Endothelial cell of umbilical vein (primary cell): ENCODE measurements at regions not wholly inside any gene's neighbourhood (a gene's known extent, or its start where the extent isn't known, plus 50 kb on each side); places are given as distances from the start of the nearest gene placed in this dataset.

ENCODE experiments used
- BruUV-seq: library from RNA; stranded (reverse); fragments of 400-500 nt; replicated peaks from 2 replicates; lab custom pipeline; 2021; lab: Mats Ljungman, UMichigan
- CTCF ChIA-PET: fragments of 300-600, 350-600 bp; sonication (Branson Sonifier 250); formaldehyde crosslinking; loops from one replicate; lab custom pipeline; 2021; ENCODE audit warnings: antibody characterized with exemption, inconsistent platforms; lab: Charles Lee
- POLR2A ChIA-PET: fragments of 300-600, 350-600 bp; sonication (Branson Sonifier 250); formaldehyde crosslinking; loops from one replicate; lab custom pipeline; 2021; ENCODE audit warnings: antibody characterized with exemption, inconsistent platforms; lab: Charles Lee
- DNase-seq: peaks from one replicate; pipeline ENCODE4 v3.0.0-alpha.2; 2011; ENCODE audit warnings: low read depth, low spot score
- FAIRE-seq: peaks from 2 replicates; lab custom pipeline; 2011; peaks lifted over from hg19 to GRCh38; lab: Jason Lieb, UNC
- H2AFZ ChIP-seq: 2 replicates; pipeline ENCODE4 v1.6.0; 2012; ENCODE audit warnings: low read depth, low read length, control low read depth, inconsistent platforms
- H3K27ac ChIP-seq: 2 replicates; pipeline ENCODE4 v1.5.1; 2011; ENCODE audit warnings: low read depth, mild to moderate bottlenecking, control low read depth, low read length, moderate library complexity; ENCODE audit not compliant: insufficient read depth
- H3K27me3 ChIP-seq, 2 experiments: 2 replicates each; pipeline versions ENCODE4 v1.6.0 to v1.6.1; 2011; ENCODE audit warnings: low read length in 2 of 2, mixed read lengths in 1 of 2; ENCODE audit not compliant: control insufficient read depth in 2 of 2, insufficient read depth in 2 of 2
- H3K36me3 ChIP-seq, 2 experiments: 2 replicates in 1 of 2; 3 replicates in 1 of 2; pipeline ENCODE4 v1.5.1; 2011; ENCODE audit warnings: low read length in 2 of 2, mild to moderate bottlenecking in 1 of 2, moderate library complexity in 1 of 2; ENCODE audit not compliant: control insufficient read depth in 2 of 2, insufficient read depth in 2 of 2; ENCODE audit errors: extremely low read depth in 1 of 2
- H3K4me1 ChIP-seq: 3 replicates; pipeline ENCODE4 v1.5.1; 2011; ENCODE audit warnings: mild to moderate bottlenecking, low read length; ENCODE audit not compliant: control insufficient read depth, insufficient read depth; ENCODE audit errors: extremely low read depth
- H3K4me2 ChIP-seq: 2 replicates; pipeline ENCODE4 v1.6.1; 2011; ENCODE audit warnings: low read length, control low read depth, mixed read lengths; ENCODE audit not compliant: insufficient read depth
- H3K4me3 ChIP-seq, 3 experiments: fragments of 200-600 bp in 1 of 3; sonication (generic), shearing (Covaris generic) in 1 of 3; replicated peaks in 1 of 3; 2 replicates each; pipeline ENCODE4 v1.5.1; 2011 to 2016; ENCODE audit warnings: control low read depth in 3 of 3, low read length in 3 of 3, mild to moderate bottlenecking in 2 of 3, inconsistent platforms in 1 of 3, low read depth in 1 of 3, moderate library complexity in 1 of 3; ENCODE audit not compliant: insufficient read depth in 1 of 3
- H3K79me2 ChIP-seq: 2 replicates; pipeline ENCODE4 v1.6.0; 2012; ENCODE audit warnings: low read length, inconsistent platforms; ENCODE audit not compliant: control insufficient read depth, insufficient read depth
- H3K9ac ChIP-seq: replicated peaks from 2 replicates; pipeline ENCODE3; 2011; ENCODE audit warnings: low read length, control low read depth; ENCODE audit not compliant: insufficient read depth; ENCODE audit errors: extremely low read depth
- H3K9me1 ChIP-seq: replicated peaks from 3 replicates; pipeline ENCODE4 v1.6.0; 2011; ENCODE audit warnings: mild to moderate bottlenecking, low read length; ENCODE audit not compliant: control insufficient read depth, insufficient read depth; ENCODE audit errors: extremely low read depth
- H3K9me3 ChIP-seq: replicated peaks from 2 replicates; pipeline ENCODE4 v1.5.1; 2012; ENCODE audit warnings: low read length, inconsistent platforms; ENCODE audit not compliant: control insufficient read depth, insufficient read depth
- H4K20me1 ChIP-seq: replicated peaks from 2 replicates; pipeline ENCODE3; 2011; ENCODE audit warnings: mild to moderate bottlenecking, low read length; ENCODE audit not compliant: control insufficient read depth, insufficient read depth; ENCODE audit errors: extremely low read depth
- EZH2 ChIP-seq: IDR thresholded peaks from 2 replicates; pipeline ENCODE4 v1.6.1; 2012; ENCODE audit warnings: borderline replicate concordance, low read depth, mild to moderate bottlenecking, moderate library complexity, low read length, inconsistent platforms; ENCODE audit not compliant: severe bottlenecking
- FOS ChIP-seq: IDR thresholded peaks from 2 replicates; pipeline ENCODE4 v1.6.1; 2011; ENCODE audit warnings: mild to moderate bottlenecking, low read length, moderate library complexity, borderline replicate concordance; ENCODE audit not compliant: insufficient read depth
- GATA2 ChIP-seq: IDR thresholded peaks from 2 replicates; pipeline ENCODE4 v1.7.0; 2011; ENCODE audit warnings: low read depth, mild to moderate bottlenecking, moderate library complexity, mixed read lengths, low read length; ENCODE audit not compliant: insufficient read length, insufficient read depth
- JUN ChIP-seq: IDR thresholded peaks from 2 replicates; pipeline ENCODE4 v1.6.1; 2011; ENCODE audit warnings: borderline replicate concordance, low read depth; ENCODE audit not compliant: insufficient read length, insufficient read depth
- MYC ChIP-seq: IDR thresholded peaks from one replicate; pipeline ENCODE4 v1.6.1; 2011; ENCODE audit warnings: mild to moderate bottlenecking, low read depth, low read length
- POLR2A ChIP-seq: IDR thresholded peaks from 2 replicates; pipeline ENCODE4 v1.6.1; 2012; ENCODE audit warnings: low read depth, mild to moderate bottlenecking, control low read depth, low read length
- POLR2AphosphoS5 ChIP-seq: IDR thresholded peaks from 2 replicates; pipeline ENCODE4 v1.6.1; 2012; ENCODE audit warnings: low read depth, mild to moderate bottlenecking, control low read depth, low read length, moderate library complexity; ENCODE audit not compliant: insufficient read depth
- dilution Hi-C: fragments of 300-500 bp; cut with MboI; formaldehyde crosslinking; loops from one replicate; pipeline ENCODE4 v1.15.0; 2019; ENCODE audit warnings: low sequenced_read_pairs; ENCODE audit not compliant: extremely low pct_ligation_motif_present
- intact Hi-C: fragments of 100-400 bp; cut with micrococcal nuclease; formaldehyde crosslinking; loops from one replicate; pipeline ENCODE4 v1.10.0; 2022
- TF ChIP-seq, protein P1 (sequence below), 2 donors: IDR thresholded peaks; 1 replicate in 1 of 2; 2 replicates in 1 of 2; pipeline ENCODE4 v1.5.1; 2011; ENCODE audit warnings: low read length in 2 of 2, mild to moderate bottlenecking in 2 of 2, moderate library complexity in 2 of 2, control low read depth in 1 of 2, inconsistent platforms in 1 of 2, low read depth in 1 of 2; ENCODE audit not compliant: insufficient read depth in 1 of 2; ENCODE audit errors: extremely low read depth in 1 of 2
- TF ChIP-seq, protein P2 (sequence below): IDR thresholded peaks from 2 replicates; pipeline ENCODE4 v1.6.1; 2011; ENCODE audit not compliant: insufficient read depth, insufficient read length

GRCh38 chr19:30266687-30267086, 105.5 kb upstream of the ZNF536 start:
- no peak for FAIRE-seq
- dilution Hi-C loops = no loop called here
- Histone ChIP-seq H3K4me3 (no peak overlapping the region), H3K4me2 (no peak overlapping the region), H4K20me1 (no peaks in the 10 kb centered on the region), H3K27ac (no peak overlapping the region), H3K9me3 (no peaks in the 10 kb centered on the region), H3K36me3 (no peaks in the 10 kb centered on the region), H3K27me3 (no peaks in the 10 kb centered on the region), H3K4me1 (no peaks in the 10 kb centered on the region), H3K79me2 (no peaks in the 10 kb centered on the region), H3K9ac (no peak overlapping the region), H3K9me1 (no peaks in the 10 kb centered on the region), H2AFZ (no peak overlapping the region)
- TF ChIP-seq, protein P1, sequence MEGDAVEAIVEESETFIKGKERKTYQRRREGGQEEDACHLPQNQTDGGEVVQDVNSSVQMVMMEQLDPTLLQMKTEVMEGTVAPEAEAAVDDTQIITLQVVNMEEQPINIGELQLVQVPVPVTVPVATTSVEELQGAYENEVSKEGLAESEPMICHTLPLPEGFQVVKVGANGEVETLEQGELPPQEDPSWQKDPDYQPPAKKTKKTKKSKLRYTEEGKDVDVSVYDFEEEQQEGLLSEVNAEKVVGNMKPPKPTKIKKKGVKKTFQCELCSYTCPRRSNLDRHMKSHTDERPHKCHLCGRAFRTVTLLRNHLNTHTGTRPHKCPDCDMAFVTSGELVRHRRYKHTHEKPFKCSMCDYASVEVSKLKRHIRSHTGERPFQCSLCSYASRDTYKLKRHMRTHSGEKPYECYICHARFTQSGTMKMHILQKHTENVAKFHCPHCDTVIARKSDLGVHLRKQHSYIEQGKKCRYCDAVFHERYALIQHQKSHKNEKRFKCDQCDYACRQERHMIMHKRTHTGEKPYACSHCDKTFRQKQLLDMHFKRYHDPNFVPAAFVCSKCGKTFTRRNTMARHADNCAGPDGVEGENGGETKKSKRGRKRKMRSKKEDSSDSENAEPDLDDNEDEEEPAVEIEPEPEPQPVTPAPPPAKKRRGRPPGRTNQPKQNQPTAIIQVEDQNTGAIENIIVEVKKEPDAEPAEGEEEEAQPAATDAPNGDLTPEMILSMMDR (IDR thresholded peaks at IDR 0.05; ENCODE audit: extremely low read depth in 1 of 2, insufficient read depth in 1 of 2, low read depth in 1 of 2, low read length in 2 of 2) = no peak
- TF ChIP-seq JUN (no peak), FOS (no peak), POLR2AphosphoS5 (no peak), POLR2A (no peak), MYC (no peak), EZH2 (no peak), GATA2 (no peak)
- TF ChIP-seq, protein P2, sequence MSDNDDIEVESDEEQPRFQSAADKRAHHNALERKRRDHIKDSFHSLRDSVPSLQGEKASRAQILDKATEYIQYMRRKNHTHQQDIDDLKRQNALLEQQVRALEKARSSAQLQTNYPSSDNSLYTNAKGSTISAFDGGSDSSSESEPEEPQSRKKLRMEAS = no peak
- POLR2A ChIA-PET = no interaction called here
- intact Hi-C loops = no loop called here
- no peak for DNase-seq
- CTCF ChIA-PET = no interaction called here
- no TSS peak for BruUV-seq
